Muscle of back (tissue), 3 donors: ENCODE measurements at regions not wholly inside any gene's neighbourhood (a gene's known extent, or its start where the extent isn't known, plus 50 kb on each side); places are given as distances from the start of the nearest gene placed in this dataset.
"Not testable (repeated sequence)": the region's sequence is repeated elsewhere in the genome, so short reads cannot be mapped to it uniquely, and the experiment has no call there.

Source experiments
- DNase-seq, 3 donors: peaks; one replicate each; pipeline versions ENCODE4 v3.0.0 to v3.0.0-alpha.2; 2013

- DNase-seq: no peak
Observed at GRCh38 chr1:194818674-194819073, 1632.3 kb upstream of the B3GALT2 start.

GRCh38 chr1:194816859-194817258 lies 1630.4 kb upstream of the B3GALT2 start:
- DNase-seq: no peak

- DNase-seq: no peak
Observed at GRCh38 chr1:194813096-194813495, 1626.7 kb upstream of the B3GALT2 start.

- DNase-seq: peak in 1 of 3 donors; percentile 7
Observed at GRCh38 chr1:194809665-194810064, 1623.3 kb upstream of the B3GALT2 start.

GRCh38 chr1:194809215-194809614 lies 1622.8 kb upstream of the B3GALT2 start:
- DNase-seq: peak; percentile 23 to 46 (median 30)

GRCh38 chr1:194807530-194808220 lies 1621.3 kb upstream of the B3GALT2 start:
- DNase-seq: no peak

- DNase-seq: no peak
Observed at GRCh38 chr1:194802572-194802971, 1616.2 kb upstream of the B3GALT2 start.

GRCh38 chr1:194795917-194796593 lies 1609.6 kb upstream of the B3GALT2 start:
- no peak for DNase-seq

- no peak for DNase-seq
Observed at GRCh38 chr1:194787001-194787400, 1600.6 kb upstream of the B3GALT2 start.

GRCh38 chr1:194786027-194786426 lies 1599.6 kb upstream of the B3GALT2 start:
- DNase-seq: no peak

GRCh38 chr1:194776657-194777056 lies 1590.2 kb upstream of the B3GALT2 start:
- DNase-seq: no peak

GRCh38 chr1:194774535-194774934 lies 1588.1 kb upstream of the B3GALT2 start:
- no peak for DNase-seq

GRCh38 chr1:194755241-194755994 lies 1569.0 kb upstream of the B3GALT2 start:
- DNase-seq: peak in 1 of 3 donors; percentile 11

GRCh38 chr1:194738843-194739242 lies 1552.4 kb upstream of the B3GALT2 start:
- DNase-seq: not testable (repeated sequence)

GRCh38 chr1:194734970-194735369 lies 1548.6 kb upstream of the B3GALT2 start:
- DNase-seq: peak in 1 of 3 donors; percentile 14

- no peak for DNase-seq
Observed at GRCh38 chr1:194731025-194731424, 1544.6 kb upstream of the B3GALT2 start.

- no peak for DNase-seq
Observed at GRCh38 chr1:194730304-194730703, 1543.9 kb upstream of the B3GALT2 start.

- DNase-seq: no peak
Observed at GRCh38 chr1:194723067-194723466, 1536.7 kb upstream of the B3GALT2 start.

- DNase-seq: no peak
Observed at GRCh38 chr1:194717941-194718340, 1531.5 kb upstream of the B3GALT2 start.

- DNase-seq: no peak
Observed at GRCh38 chr1:194717334-194717733, 1530.9 kb upstream of the B3GALT2 start.

GRCh38 chr1:194710671-194711070 lies 1524.3 kb upstream of the B3GALT2 start:
- no peak for DNase-seq

GRCh38 chr1:194709439-194709838 lies 1523.0 kb upstream of the B3GALT2 start:
- no peak for DNase-seq

- DNase-seq: no peak
Observed at GRCh38 chr1:194707074-194707473, 1520.7 kb upstream of the B3GALT2 start.
